CD4-positive, alpha-beta T cell treated with Interleukin-10 for 1 hour (primary cell): ENCODE measurements at regions not wholly inside any gene's neighbourhood (a gene's known extent, or its start where the extent isn't known, plus 50 kb on each side); places are given as distances from the start of the nearest gene placed in this dataset.
"Not testable (repeated sequence)": the region's sequence is repeated elsewhere in the genome, so short reads cannot be mapped to it uniquely, and the experiment has no call there.

Experiments used
- DNase-seq: peaks from one replicate; pipeline ENCODE4 v3.0.0-alpha.2; 2020

- not testable (repeated sequence) for DNase-seq
Measured at GRCh38 chr2:113386780-113387433, 50.6 kb upstream of the ZNG1B start.

DNA sequence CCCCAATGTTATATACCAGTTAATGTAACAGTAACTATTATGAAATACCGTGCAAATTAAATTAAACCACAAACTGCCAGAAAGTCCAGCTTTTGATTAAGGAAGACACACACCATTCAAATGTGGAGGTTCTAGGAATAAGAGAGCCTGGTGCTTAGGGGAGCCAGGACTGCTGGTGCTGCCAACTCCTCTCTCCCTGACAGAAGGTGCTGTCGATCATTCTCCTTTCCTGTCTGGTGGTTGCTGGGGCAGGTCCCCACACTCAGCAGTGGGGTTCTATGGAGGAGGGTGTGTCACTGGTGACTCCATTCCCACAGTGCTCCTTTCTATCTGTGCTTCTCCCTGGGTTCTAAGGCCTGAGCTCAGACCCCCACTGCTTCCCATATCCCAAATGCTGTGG lies 57.9 kb upstream of the ZNG1B start:
- DNase-seq: not testable (repeated sequence)

GRCh38 chr2:113376913-113377445 lies 60.5 kb upstream of the ZNG1B start:
- peak; percentile 17 for DNase-seq

DNA sequence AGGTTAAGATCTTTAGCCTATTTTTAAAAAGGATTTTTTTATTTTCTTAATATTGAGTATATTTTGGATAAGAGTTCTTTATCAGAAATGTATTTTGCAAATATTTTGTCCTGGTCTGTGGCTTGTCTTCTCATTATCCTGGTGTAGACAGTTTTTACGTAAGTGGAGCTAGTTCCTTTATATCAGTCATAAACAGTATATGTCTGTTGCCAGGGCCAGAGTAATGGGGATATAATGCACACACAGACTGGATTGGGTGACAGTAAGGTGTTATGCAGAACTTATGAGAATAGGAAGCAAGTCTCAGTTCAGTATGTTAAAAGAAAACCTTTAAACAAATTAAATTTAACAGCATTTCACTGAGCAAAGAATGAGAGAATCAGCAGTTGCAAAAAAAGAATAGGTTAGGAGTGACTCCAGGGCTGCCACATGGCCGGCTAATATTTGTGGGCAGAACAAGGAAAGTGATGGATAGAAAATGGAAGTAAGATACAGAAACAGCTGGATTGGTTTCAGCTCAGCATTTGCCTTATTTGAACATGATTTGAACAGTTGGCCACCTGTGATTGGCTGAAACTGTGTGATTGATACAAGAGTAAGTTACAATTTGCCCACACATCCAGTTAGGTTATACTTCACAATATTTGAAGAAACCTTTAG lies 61.1 kb upstream of the ZNG1B start:
- no peak for DNase-seq

DNA sequence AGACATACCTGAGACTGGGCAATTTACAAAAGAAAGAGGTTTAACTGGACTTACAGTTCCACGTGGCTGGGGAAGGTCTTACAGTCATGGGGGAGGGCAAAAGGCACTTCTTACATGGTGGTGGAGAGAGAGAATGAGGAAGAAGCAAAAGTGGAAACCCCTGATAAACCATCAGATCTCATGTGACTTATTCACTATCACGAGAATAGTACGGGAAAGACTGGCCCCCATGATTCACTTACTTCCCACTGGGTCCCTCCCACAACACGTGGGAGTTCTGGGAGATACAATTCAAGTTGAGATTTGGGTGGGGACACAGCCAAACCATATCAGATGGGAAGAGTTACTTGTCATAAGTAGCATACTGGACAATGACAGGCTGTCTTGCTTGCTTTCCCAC lies 62.6 kb upstream of the ZNG1B start:
- DNase-seq: not testable (repeated sequence)

- not testable (repeated sequence) for DNase-seq
Measured at GRCh38 chr2:113372258-113372834, 65.1 kb upstream of the ZNG1B start.

- DNase-seq: peak; percentile 78
Measured at GRCh38 chr2:113370478-113371091, 66.9 kb upstream of the ZNG1B start.

- DNase-seq: no peak
Measured at GRCh38 chr2:113370030-113370429, 67.5 kb upstream of the ZNG1B start.

DNA sequence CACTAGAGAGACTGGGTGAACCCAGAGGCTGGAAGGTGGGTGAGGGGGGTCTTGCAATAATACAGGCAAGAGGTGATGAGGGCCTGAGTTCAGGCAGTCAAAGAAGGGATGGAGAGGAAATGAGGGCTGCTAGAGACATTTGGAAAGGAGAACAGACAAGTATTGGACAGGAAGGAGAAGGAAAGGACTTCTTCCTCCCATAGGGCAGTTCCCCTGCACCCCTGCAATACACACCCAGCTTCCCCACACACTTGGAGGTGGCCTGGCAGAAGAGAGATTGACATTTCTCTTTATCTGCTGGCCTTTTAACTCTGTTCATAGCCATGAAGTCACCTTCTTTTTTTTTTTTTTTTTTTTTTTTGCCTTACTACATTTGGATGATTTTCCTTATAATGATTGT lies 68.9 kb upstream of the ZNG1B start:
- DNase-seq: not testable (repeated sequence)

GRCh38 chr2:113366821-113367220 lies 70.7 kb upstream of the ZNG1B start:
- DNase-seq: not testable (repeated sequence)

GRCh38 chr2:113365791-113366190 lies 71.7 kb upstream of the ZNG1B start:
- not testable (repeated sequence) for DNase-seq

- not testable (repeated sequence) for DNase-seq
Measured at GRCh38 chr2:113365290-113365689, 72.2 kb upstream of the ZNG1B start.

GRCh38 chr2:113361051-113361450 lies 76.4 kb upstream of the ZNG1B start:
- no peak for DNase-seq

DNA sequence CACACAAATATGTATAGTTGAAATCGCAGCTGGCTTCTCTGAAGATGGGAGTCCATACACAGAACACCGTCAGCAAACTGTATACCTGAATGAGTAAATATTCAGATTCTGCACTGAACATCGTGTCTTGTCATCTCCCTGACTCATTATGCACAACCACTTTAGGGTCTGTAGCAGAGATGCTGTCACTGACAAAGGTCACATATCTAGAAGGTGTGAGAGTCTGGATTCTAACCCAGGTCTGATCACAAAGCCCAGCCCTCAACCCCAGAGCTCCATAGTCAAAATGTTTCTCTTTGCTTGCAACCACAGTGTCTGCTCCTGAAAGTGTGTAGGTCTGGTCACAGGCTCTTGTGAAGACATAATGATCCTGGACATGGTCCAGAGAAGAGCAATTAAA lies 78.3 kb upstream of the PAX8 start:
- DNase-seq: no peak

GRCh38 chr2:113356284-113356683 lies 77.6 kb upstream of the PAX8 start:
- DNase-seq: not testable (repeated sequence)

- DNase-seq: not testable (repeated sequence)
Measured at GRCh38 chr2:113355339-113356015, 76.8 kb upstream of the PAX8 start.

DNA sequence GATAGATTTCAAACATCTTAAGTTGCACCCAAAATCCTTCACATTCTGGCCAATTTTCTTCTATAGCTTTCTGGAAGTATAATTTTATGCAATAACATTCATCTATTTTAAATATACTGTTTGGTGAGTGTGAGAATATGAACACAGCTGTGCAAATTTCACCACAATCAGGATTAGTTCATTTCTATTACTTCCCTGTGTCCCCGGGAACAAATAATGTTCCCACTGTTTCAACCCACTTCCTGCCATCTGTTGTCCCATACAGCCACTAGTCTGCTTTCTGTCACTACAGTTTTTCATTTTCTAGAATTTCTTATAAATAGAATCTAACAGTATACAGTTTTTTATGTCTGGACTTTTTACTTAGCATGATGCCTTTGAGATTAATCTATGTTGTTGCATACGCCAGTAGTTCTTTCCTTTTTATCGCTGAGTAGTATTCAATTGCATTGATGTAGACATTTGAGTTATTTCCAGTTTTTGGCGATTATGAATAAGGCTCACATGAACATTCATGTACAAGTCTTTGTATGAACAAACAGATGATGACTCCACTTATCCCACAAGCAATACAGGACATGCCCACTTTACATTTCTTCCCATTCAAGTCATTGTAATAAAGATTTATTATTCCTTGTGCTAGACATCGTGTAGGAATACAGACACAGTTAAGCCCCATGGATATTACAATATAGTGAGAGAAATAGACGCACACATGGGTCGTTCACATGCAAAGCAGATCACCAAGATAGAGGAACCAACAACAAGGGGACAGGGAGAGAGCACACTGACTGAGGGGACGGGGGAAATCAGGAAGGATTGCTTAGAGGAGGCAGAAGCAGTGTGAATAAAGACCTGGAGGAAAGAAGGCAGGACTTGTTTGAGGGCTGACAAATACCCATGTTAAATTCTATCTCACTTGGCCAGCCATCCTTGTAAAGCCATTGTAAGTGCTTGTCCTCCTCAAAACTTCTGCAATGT lies 72.9 kb upstream of the PAX8 start:
- no peak for DNase-seq

DNA sequence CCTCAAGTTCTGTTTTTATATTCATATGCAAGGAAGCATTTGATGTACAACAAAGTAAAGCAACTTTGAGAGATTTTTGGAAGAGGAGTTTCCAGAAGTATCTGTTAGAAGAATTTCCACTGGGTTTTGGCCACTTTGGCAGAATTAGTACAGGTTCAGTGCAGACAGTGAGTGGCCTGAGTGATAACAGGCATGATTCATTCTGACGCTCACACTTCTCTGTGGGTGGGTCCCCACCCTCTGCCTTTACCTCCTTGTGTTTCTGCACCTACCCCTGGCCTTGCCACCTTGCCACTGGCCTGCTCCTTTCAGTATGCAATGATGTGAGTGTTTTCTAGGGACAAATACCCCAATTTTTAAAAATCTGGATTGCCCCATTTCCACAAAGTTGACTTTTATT lies 65.1 kb upstream of the PAX8 start:
- not testable (repeated sequence) for DNase-seq

DNA sequence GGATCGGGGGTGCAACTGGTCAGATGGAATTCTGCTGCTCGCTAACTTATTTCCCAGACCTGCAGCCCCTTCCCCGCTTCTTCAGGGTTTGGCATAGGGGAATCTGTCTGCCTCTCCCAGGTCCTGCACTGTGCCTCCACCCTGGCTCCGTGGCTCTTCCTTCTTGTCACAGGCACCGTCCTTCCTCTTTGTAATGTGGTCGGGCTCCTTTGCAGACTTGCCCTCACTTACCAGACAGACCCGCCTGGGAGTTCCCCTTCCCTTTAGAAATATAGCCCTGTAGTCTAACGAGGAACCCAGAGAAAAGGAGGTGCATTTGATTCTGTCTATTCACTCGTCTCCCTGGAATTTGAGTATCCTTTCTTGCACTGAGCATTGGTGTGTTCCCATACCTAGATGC lies 63.9 kb upstream of the PAX8 start:
- peak; percentile 8 for DNase-seq

- DNase-seq: not testable (repeated sequence)
Measured at GRCh38 chr2:113341870-113342253, 63.1 kb upstream of the PAX8 start.

DNA sequence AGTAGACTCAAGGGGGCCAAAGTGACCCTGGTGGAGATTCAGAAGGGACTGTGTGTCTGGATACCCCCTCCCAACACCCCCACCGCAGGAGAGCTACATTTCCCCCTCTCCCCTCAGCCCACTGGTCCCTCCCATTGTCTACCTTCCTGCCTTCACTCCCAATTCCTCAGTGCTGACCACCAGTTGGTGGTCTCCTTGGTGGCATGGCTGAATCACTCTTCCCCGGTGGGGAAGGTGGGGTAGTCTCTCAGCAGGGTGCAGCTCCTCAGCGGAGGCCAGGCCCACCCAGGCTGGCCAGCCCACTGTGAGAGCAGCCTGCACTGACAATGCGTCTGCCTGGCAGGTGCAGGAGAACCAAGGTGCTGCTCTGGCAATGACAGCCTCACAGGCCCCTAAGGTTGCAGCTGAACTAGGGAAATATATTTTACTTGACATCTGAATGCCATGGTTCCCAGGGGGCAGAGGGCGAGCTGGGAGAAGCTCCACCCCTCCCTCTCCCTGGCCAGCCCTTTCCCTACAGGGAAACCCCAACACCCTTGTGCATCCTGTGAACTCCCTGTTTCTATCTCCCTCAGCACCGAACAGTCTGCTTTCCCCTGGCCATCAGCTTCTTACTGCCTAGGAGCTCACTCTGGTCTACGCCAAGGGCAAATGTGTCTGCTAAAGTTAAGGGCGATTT lies 62.6 kb upstream of the PAX8 start:
- DNase-seq: no peak
